PC-3 (cell line): ENCODE measurements at regions not wholly inside any gene's neighbourhood (a gene's known extent, or its start where the extent isn't known, plus 50 kb on each side); places are given as distances from the start of the nearest gene placed in this dataset.
A peak's percentile ranks its signal among the peaks of the same experiment; 100 is the strongest.
"Not testable (repeated sequence)": the region's sequence is repeated elsewhere in the genome, so short reads cannot be mapped to it uniquely, and the experiment has no call there.

Experiments used
- ATAC-seq: fragments of 200-7000 bp; cut with Tn5 transposase; 2 replicates; pipeline ENCODE4 v1.9.1; 2020; ENCODE audit warnings: mild to moderate bottlenecking, moderate library complexity
- BruUV-seq: library from RNA; stranded (reverse); fragments of 400-500 nt; replicated peaks from 2 replicates; lab custom pipeline; 2021; lab: Mats Ljungman, UMichigan
- CTCF ChIA-PET: fragments of 300-600 bp; sonication (Branson Sonifier 250); formaldehyde crosslinking; loops from one replicate; lab custom pipeline; 2022; ENCODE audit warnings: antibody characterized with exemption; lab: Charles Lee
- POLR2A ChIA-PET: fragments of 300-600 bp; sonication (Branson Sonifier 250); formaldehyde crosslinking; loops from one replicate; lab custom pipeline; 2022; ENCODE audit warnings: antibody characterized with exemption; ENCODE audit not compliant: unreplicated experiment; lab: Charles Lee
- DNase-seq: peaks from one replicate; pipeline ENCODE4 v3.0.0-alpha.2; 2015
- H2AFZ ChIP-seq: fragments of 300-600 bp; sonication (generic); 2 replicates; pipeline ENCODE4 v1.6.0; 2016; ENCODE audit warnings: antibody characterized with exemption, low read length
- H3F3A ChIP-seq: fragments of 300-600 bp; sonication (generic); one replicate; pipeline ENCODE4 v1.6.0; 2017; ENCODE audit warnings: antibody characterized with exemption, low read length, control low read depth, mild to moderate bottlenecking; ENCODE audit not compliant: unreplicated experiment
- H3K27ac ChIP-seq: fragments of 300-600 bp; sonication (generic); 2 replicates; pipeline ENCODE4 v1.5.1; 2016; ENCODE audit warnings: mild to moderate bottlenecking, low read length
- H3K27me3 ChIP-seq: fragments of 300-600 bp; sonication (generic); 2 replicates; pipeline ENCODE4 v1.6.1; 2016; ENCODE audit warnings: low read length, mixed read lengths
- H3K36me3 ChIP-seq: fragments of 300-600 bp; sonication (generic); 2 replicates; pipeline ENCODE4 v1.6.1; 2016; ENCODE audit warnings: low read depth, mixed run types, low read length, mixed read lengths
- H3K4me1 ChIP-seq: fragments of 300-600 bp; sonication (generic); 2 replicates; pipeline ENCODE4 v1.5.1; 2016; ENCODE audit warnings: low read length; ENCODE audit not compliant: insufficient read depth
- H3K4me2 ChIP-seq: fragments of 300-600 bp; sonication (generic); 2 replicates; pipeline ENCODE4 v1.6.0; 2016; ENCODE audit warnings: low read length
- H3K4me3 ChIP-seq: fragments of 300-600 bp; sonication (generic); 2 replicates; pipeline ENCODE4 v1.5.1; 2016; ENCODE audit warnings: mild to moderate bottlenecking, low read length, mixed read lengths
- H3K79me2 ChIP-seq: fragments of 300-600 bp; sonication (generic); 2 replicates; pipeline ENCODE4 v1.6.1; 2017; ENCODE audit warnings: low read length, mixed read lengths
- H3K9ac ChIP-seq: fragments of 300-600 bp; sonication (generic); 2 replicates; pipeline ENCODE4 v1.6.0; 2016; ENCODE audit warnings: mild to moderate bottlenecking, low read length
- H3K9me2 ChIP-seq: fragments of 300-600 bp; sonication (generic); replicated peaks from 2 replicates; pipeline ENCODE4 v1.6.1; 2016; ENCODE audit warnings: mixed run types, low read length, mixed read lengths
- H3K9me3 ChIP-seq: fragments of 300-600 bp; sonication (generic); 2 replicates; pipeline ENCODE4 v1.6.1; 2016; ENCODE audit warnings: low read length, mixed read lengths
- H4K20me1 ChIP-seq: fragments of 300-600 bp; sonication (generic); 2 replicates; pipeline ENCODE4 v1.6.1; 2016; ENCODE audit warnings: low read length, mixed read lengths
- CTCF ChIP-seq: fragments of 300-600 bp; sonication (generic); conservative IDR thresholded peaks from 2 replicates; pipeline ENCODE4 v1.5.1; 2017; ENCODE audit warnings: antibody characterized with exemption, low read depth, mild to moderate bottlenecking, low read length
- EZH2 ChIP-seq: fragments of 300-600 bp; sonication (generic); IDR thresholded peaks from one replicate; pipeline ENCODE4 v1.6.1; 2017; ENCODE audit warnings: antibody characterized with exemption, mild to moderate bottlenecking, low read length; ENCODE audit not compliant: unreplicated experiment
- EZH2phosphoT487 ChIP-seq: fragments of 300-600 bp; sonication (generic); IDR thresholded peaks from 2 replicates; pipeline ENCODE4 v1.6.1; 2018; ENCODE audit warnings: mild to moderate bottlenecking, antibody characterized with exemption, low read length, borderline replicate concordance
- intact Hi-C: fragments of 100-400 bp; cut with micrococcal nuclease; formaldehyde crosslinking; loops from 2 replicates; pipeline ENCODE4 v1.9.0; 2023

GRCh38 chr11:37177721-37178120 lies 579.7 kb upstream of the RAG2 start:
- Histone ChIP-seq H3F3A (no peaks in the 10 kb centered on the region), H3K9ac (no peak overlapping the region), H3K4me1 (no peaks in the 10 kb centered on the region), H3K36me3 (no peaks in the 10 kb centered on the region), H3K9me3 (peaks cover 5% of the 10 kb centered on the region; the same call in 1 of the 2 replicates), H3K4me2 (no peak overlapping the region), H3K4me3 (no peak overlapping the region), H3K27ac (no peak overlapping the region), H3K9me2 (no peaks in the 10 kb centered on the region), H2AFZ (no peak overlapping the region), H4K20me1 (no peaks in the 10 kb centered on the region), H3K79me2 (no peaks in the 10 kb centered on the region), H3K27me3 (no peaks in the 10 kb centered on the region)
- ChIA-PET CTCF (no interaction called here), POLR2A (no interaction called here)
- no TSS peak for BruUV-seq
- DNase-seq (peak; percentile 39), ATAC-seq (no peak)
- intact Hi-C loops, result no loop called here
- TF ChIP-seq CTCF (no peak), EZH2phosphoT487 (no peak), EZH2 (no peak)

- Histone ChIP-seq H4K20me1 (no peaks in the 10 kb centered on the region), H2AFZ (no peak overlapping the region), H3K4me3 (no peak overlapping the region), H3K27me3 (no peaks in the 10 kb centered on the region), H3K27ac (no peak overlapping the region), H3K4me1 (no peaks in the 10 kb centered on the region), H3K9me3 (no peaks in the 10 kb centered on the region), H3K79me2 (no peaks in the 10 kb centered on the region), H3K9me2 (no peaks in the 10 kb centered on the region), H3K9ac (no peak overlapping the region), H3F3A (no peaks in the 10 kb centered on the region), H3K36me3 (no peaks in the 10 kb centered on the region), H3K4me2 (no peak overlapping the region)
- TF ChIP-seq CTCF (no peak), EZH2phosphoT487 (no peak), EZH2 (no peak)
- ChIA-PET CTCF (no interaction called here), POLR2A (no interaction called here)
- no TSS peak for BruUV-seq
- ATAC-seq (no peak), DNase-seq (no peak)
- intact Hi-C loops, result no loop called here
Measured at GRCh38 chr11:37171451-37171850, 573.4 kb upstream of the RAG2 start.

GRCh38 chr11:37170311-37170710 lies 572.3 kb upstream of the RAG2 start:
- H3K36me3 ChIP-seq, result no peaks in the 10 kb centered on the region
- DNase-seq (no peak), ATAC-seq (no peak)
- no peak overlapping the region for H2AFZ ChIP-seq
- no TSS peak for BruUV-seq
- ChIA-PET POLR2A (no interaction called here), CTCF (no interaction called here)
- no peaks in the 10 kb centered on the region for H3K4me1 ChIP-seq
- H3K27me3 ChIP-seq, result no peaks in the 10 kb centered on the region
- no peak overlapping the region for H3K4me3 ChIP-seq
- no peaks in the 10 kb centered on the region for H3F3A ChIP-seq
- no peaks in the 10 kb centered on the region for H3K9me2 ChIP-seq
- no peak overlapping the region for H3K4me2 ChIP-seq
- H3K9ac ChIP-seq, result no peak overlapping the region
- TF ChIP-seq EZH2 (no peak), EZH2phosphoT487 (no peak), CTCF (no peak)
- H4K20me1 ChIP-seq, result no peaks in the 10 kb centered on the region
- H3K9me3 ChIP-seq, result no peaks in the 10 kb centered on the region
- H3K79me2 ChIP-seq, result no peaks in the 10 kb centered on the region
- H3K27ac ChIP-seq, result no peak overlapping the region
- intact Hi-C loops, result no loop called here

- POLR2A ChIA-PET, CTCF ChIA-PET, H3K9ac ChIP-seq, H3K9me2 ChIP-seq, H3K27ac ChIP-seq, H2AFZ ChIP-seq, DNase-seq, H3F3A ChIP-seq, H3K36me3 ChIP-seq, ATAC-seq, H3K9me3 ChIP-seq, H3K79me2 ChIP-seq, BruUV-seq, H4K20me1 ChIP-seq, H3K4me3 ChIP-seq, H3K27me3 ChIP-seq, intact Hi-C loops, H3K4me1 ChIP-seq, H3K4me2 ChIP-seq: not testable (repeated sequence)
Measured at GRCh38 chr11:37145434-37145833, 547.4 kb upstream of the RAG2 start.
